Midbrain (tissue), 1 donor: ENCODE measurements at regions not wholly inside any gene's neighbourhood (a gene's known extent, or its start where the extent isn't known, plus 50 kb on each side); places are given as distances from the start of the nearest gene placed in this dataset.
A peak's percentile ranks its signal among the peaks of the same experiment; 100 is the strongest.

ENCODE experiments used
- DNase-seq: peaks from one replicate; lab custom pipeline; 2025; lab: John Stamatoyannopoulos, UW

DNA sequence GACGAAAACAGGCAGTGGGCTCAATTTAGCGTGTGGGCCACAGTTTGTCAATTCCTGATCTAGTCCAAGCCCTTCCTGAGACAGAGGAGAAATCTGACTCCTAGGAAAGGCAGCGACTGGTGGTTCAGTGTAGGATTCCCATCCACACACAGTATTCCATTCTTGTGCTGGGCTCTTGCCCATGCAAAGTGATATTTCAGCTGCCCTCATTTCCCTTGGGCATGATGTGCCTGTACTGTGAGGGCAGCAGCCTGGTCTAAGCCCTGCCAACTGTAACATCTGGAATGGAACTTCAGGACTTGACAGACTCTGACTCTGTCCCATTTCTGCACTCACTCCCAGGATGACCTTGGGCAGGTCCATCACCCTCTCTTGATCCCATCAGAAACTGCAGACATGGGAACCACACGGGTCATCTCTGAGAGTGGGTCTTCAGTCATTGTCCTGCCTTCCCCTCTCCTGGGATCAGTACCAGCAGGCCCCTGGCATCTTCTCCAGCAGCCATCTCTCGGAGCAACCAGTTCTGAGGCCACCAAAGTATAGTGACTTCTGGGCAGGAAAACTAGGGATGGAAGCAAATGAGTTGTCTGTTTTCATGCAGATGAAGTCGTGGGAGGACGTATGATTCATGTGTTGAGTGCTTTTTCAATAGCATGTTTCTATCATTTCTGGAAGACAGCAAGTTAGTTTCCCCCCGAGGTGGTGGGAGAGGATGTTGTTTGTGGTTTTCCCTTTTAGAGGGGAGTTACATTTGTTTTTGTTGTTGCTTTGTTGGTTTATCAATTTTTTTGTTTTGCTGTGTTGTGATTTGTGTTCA lies 54.2 kb upstream of the BCL2L14 start:
- DNase-seq, result no peak

DNA sequence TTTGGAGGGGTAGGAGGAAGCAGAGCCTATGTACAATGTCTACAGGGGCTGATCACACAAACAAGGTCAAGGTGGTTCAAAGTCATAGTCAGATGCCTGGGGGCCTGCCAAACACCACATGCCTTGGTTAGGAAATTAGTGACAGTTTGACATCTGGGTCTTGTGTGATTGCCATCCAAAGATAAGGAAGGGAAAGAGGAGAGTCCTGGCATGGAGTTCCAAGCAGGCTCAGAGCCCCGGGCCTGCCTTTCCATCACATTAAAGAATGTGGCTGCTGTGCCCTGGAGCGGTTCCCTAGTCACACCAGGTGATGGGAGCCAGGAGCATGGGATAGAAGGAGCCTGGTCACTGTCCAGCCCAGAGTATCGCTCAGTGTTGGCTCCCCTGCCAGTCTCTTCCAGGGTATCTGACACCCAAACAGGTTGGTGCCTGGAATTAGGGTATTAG lies 53.6 kb upstream of the BCL2L14 start:
- DNase-seq, result no peak

DNA sequence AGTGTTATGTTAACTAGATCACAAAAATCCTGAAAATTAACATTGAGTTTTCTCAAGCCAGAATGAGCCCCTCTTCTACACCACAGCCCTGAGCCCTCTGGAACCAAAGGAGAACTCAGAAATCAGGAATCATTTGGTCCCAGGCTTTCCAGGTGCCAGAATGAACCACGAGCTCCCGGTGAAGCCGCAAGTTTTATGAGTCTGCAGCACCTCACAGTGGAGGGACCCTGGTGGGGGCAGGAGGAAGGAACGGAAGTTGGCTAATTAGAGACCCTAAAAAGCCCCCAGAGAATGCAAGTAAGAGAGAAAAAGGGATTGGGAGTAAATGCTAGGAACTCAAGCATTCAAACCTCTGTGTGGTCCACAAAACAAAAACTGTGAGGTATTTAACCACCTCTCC lies 52.9 kb upstream of the BCL2L14 start:
- DNase-seq, result no peak

DNA sequence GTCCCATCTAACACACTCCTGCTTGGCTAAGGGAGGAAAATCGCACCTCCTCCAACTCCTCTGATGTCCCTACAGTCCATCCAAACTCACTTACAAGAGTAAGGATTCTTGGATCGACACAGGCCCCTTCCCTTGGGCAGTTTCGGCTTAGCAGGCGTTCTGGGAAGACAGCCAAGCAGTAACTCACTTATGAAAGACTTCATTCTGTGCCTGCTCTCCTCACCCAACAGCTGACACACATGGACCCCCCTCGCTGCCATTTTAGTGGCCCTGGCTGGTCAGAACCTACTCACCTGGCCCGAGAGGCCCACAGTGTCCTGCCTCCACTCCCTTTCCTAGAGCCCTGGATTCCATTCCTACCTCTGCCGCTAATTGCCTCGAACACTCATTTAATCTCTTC lies 52.3 kb upstream of the BCL2L14 start:
- DNase-seq, result peak; percentile 74

DNA sequence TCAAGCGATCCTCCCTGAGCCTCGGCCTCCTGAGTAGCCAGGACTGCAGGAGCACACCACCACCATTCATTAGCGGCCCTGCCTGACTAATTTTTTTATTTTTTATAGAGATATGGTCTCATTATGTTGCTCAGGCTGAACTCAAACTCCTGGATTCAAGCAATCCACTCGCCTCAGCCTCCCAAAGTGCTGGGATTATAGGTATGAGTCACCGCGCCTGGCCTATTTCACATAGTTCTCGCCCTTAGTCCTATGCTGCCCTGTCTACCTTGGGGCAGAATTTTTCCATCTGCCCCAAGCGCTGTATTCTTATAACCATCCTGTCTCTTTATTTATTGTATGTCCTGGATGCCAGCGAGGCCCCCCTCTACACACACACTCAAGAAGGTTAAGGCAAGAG lies 50.9 kb upstream of the BCL2L14 start:
- DNase-seq, result no peak

DNA sequence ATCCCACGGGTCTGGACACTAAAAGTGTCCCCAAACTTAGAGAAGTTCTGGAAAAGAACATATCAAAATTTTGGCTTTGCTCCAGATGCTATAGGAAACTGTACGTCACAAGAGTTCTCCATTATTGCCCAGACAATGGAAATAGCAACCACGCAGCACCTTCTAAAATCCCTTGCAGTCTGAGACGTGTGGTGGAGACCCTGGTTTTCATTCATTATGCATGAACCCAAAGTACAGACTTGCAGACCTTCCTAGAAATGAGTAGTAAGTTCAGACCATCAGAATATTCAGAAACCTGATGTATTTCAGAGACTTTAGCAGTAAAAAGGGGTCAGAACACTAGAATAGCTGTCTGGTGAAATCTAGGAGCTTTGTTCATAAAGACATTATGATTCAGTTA lies 50.0 kb upstream of the BCL2L14 start:
- DNase-seq, result no peak
